ENCODE measurements at regions not wholly inside any gene's neighbourhood (a gene's known extent, or its start where the extent isn't known, plus 50 kb on each side); places are given as distances from the start of the nearest gene placed in this dataset.

GRCh38 chr13:27367570-27367969 is 56.8 kb upstream of the GTF3A start:
- peak; percentile 75 for DNase-seq (ENCODE audit: low spot score)
- peak; percentile 78 for ATAC-seq

- DNase-seq (ENCODE audit: low spot score) (no peak), ATAC-seq (no peak)
Observed at GRCh38 chr13:27370305-27370872, 54.0 kb upstream of the GTF3A start.

GRCh38 chr13:27371932-27372331 is 52.5 kb upstream of the GTF3A start:
- ATAC-seq (no peak), DNase-seq (ENCODE audit: low spot score) (no peak)

- ATAC-seq = no peak
- DNase-seq (ENCODE audit: low spot score) = no peak
Observed at GRCh38 chr13:27372896-27373295, 51.5 kb upstream of the GTF3A start.

GRCh38 chr13:27374126-27374613 is 50.2 kb upstream of the GTF3A start:
- ATAC-seq (peak; percentile 35), DNase-seq (ENCODE audit: low spot score) (no peak)
